AG04450 (cell line): ENCODE measurements at regions not wholly inside any gene's neighbourhood (a gene's known extent, or its start where the extent isn't known, plus 50 kb on each side); places are given as distances from the start of the nearest gene placed in this dataset.

Experiments used
- CTCF ChIA-PET: fragments of 300-600, 350-600 bp; formaldehyde crosslinking; extraction: SDS; loops from one replicate; lab custom pipeline; 2022; ENCODE audit warnings: antibody characterized with exemption, inconsistent platforms; lab: Charles Lee
- POLR2A ChIA-PET: fragments of 350-600 bp; formaldehyde crosslinking; extraction: SDS; loops from one replicate; lab custom pipeline; 2021; ENCODE audit warnings: antibody characterized with exemption, inconsistent platforms; lab: Yijun Ruan, JAX
- DNase-seq: peaks from one replicate; pipeline ENCODE4 v3.0.0-alpha.2; 2011; ENCODE audit warnings: low read depth, low spot score
- H3K27ac ChIP-seq: one replicate; pipeline ENCODE4 v1.5.1; 2012; ENCODE audit warnings: low read depth, low read length, control low read depth
- H3K27me3 ChIP-seq: one replicate; pipeline ENCODE4 v1.6.0; 2012; ENCODE audit warnings: low read length; ENCODE audit not compliant: control insufficient read depth, insufficient read depth
- H3K4me3 ChIP-seq: 2 replicates; pipeline ENCODE4 v1.5.1; 2011; ENCODE audit warnings: mild to moderate bottlenecking, low read depth, low read length, control low read depth
- H3K9me3 ChIP-seq: 2 replicates; pipeline ENCODE4 v1.5.1; 2012; ENCODE audit warnings: low read length; ENCODE audit not compliant: control insufficient read depth, insufficient read depth
- TF ChIP-seq, protein P1 (sequence below): IDR thresholded peaks from 2 replicates; pipeline ENCODE4 v1.5.1; 2011; ENCODE audit warnings: low read depth, low read length, control low read depth, inconsistent platforms

GRCh38 chr6:56386717-56387116 lies 139.3 kb upstream of the COL21A1 start:
- H3K27me3 ChIP-seq, result no peaks in the 10 kb centered on the region
- ChIA-PET POLR2A (no interaction called here), CTCF (interaction anchor here (1.6 kb wide), 1 partner anchor 16 kb away, joined by 4 read pairs; no protein-coding TSS in a partner anchor)
- DNase-seq, result no peak
- H3K4me3 ChIP-seq, result no peak overlapping the region
- H3K27ac ChIP-seq, result no peak overlapping the region
- TF ChIP-seq, protein P1, sequence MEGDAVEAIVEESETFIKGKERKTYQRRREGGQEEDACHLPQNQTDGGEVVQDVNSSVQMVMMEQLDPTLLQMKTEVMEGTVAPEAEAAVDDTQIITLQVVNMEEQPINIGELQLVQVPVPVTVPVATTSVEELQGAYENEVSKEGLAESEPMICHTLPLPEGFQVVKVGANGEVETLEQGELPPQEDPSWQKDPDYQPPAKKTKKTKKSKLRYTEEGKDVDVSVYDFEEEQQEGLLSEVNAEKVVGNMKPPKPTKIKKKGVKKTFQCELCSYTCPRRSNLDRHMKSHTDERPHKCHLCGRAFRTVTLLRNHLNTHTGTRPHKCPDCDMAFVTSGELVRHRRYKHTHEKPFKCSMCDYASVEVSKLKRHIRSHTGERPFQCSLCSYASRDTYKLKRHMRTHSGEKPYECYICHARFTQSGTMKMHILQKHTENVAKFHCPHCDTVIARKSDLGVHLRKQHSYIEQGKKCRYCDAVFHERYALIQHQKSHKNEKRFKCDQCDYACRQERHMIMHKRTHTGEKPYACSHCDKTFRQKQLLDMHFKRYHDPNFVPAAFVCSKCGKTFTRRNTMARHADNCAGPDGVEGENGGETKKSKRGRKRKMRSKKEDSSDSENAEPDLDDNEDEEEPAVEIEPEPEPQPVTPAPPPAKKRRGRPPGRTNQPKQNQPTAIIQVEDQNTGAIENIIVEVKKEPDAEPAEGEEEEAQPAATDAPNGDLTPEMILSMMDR, result no peak
- no peaks in the 10 kb centered on the region for H3K9me3 ChIP-seq

GRCh38 chr6:56385981-56386593 lies 138.7 kb upstream of the COL21A1 start:
- ChIA-PET POLR2A (no interaction called here), CTCF (interaction anchor here (1.6 kb wide), 1 partner anchor 15 kb away, joined by 4 read pairs; no protein-coding TSS in a partner anchor)
- no peak for DNase-seq
- TF ChIP-seq, protein P1, result no peak
- Histone ChIP-seq H3K27me3 (no peaks in the 10 kb centered on the region), H3K4me3 (no peak overlapping the region), H3K9me3 (no peaks in the 10 kb centered on the region), H3K27ac (no peak overlapping the region)

DNA sequence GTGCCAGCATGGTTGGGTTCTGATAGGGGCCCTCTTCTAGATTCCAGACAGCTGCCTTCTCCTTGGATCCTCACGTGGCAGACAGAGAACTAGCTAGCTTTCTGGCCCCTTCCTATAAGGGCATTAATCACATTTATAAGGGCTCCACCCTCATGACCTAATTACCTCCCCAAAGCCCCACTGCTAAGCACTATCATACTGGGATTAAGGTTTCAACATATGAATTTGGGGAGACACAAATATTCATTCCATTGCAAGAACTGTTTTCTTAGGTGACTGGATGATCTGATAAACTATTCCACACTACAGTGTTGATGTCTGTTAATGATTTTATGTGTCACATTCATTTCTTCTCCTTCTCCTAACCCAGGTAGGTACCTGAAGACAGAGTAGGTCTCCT lies 135.8 kb upstream of the COL21A1 start:
- Histone ChIP-seq H3K9me3 (no peaks in the 10 kb centered on the region), H3K27ac (no peak overlapping the region), H3K4me3 (no peak overlapping the region), H3K27me3 (no peaks in the 10 kb centered on the region)
- TF ChIP-seq, protein P1, result no peak
- DNase-seq, result no peak
- CTCF ChIA-PET, result no interaction called here
- POLR2A ChIA-PET, result no interaction called here

DNA sequence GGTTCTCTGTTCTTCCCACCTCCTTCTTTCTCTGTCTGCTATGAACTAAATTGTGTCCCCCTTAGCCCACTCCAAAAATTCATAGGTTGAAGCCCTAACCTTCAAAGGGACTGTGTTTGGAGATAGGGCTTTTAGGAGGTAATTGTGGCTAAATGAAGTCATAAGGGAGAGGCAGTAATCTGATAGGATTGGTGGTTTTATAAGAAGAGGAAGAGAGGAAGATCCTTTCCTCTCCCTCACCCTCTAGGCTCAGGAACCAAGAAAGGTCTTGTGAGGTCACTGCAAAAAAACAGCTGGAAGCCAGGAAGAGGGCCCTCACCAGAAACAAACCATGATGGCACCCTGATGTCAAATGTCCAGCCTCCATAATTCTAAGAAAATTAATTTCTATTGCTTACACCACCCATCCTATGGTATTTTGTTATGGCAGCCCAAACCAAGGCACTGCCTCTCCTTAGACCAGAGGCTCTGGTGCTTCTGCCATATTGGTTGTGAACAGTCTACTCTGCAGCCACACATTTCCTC lies 135.1 kb upstream of the COL21A1 start:
- Histone ChIP-seq H3K4me3 (no peak overlapping the region), H3K27me3 (no peaks in the 10 kb centered on the region), H3K9me3 (no peaks in the 10 kb centered on the region), H3K27ac (no peak overlapping the region)
- DNase-seq, result no peak
- CTCF ChIA-PET, result no interaction called here
- TF ChIP-seq, protein P1, result no peak
- POLR2A ChIA-PET, result no interaction called here

DNA sequence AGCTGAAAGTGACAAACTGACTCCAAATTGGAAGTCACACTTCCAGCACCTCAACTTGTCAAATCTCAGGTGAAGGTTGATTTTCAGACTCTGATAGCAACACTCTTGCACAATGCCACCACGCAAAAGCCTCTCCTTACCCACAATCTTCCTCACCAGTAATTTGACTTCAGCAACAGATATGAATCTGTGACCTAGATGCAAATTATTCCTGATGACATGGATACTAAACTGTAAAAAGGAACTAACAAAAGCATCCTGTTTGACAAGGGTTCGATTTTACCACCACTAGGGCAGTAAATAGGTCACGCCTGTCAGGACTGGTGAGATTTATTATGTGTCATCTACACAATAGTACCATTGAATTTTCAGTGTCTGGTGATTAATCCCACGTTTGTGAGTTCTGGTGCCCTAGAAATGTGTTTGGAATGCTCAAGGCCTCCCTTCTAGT lies 134.4 kb upstream of the COL21A1 start:
- ChIA-PET POLR2A (no interaction called here), CTCF (interaction anchor here (0.7 kb wide), 1 partner anchor 25 kb away, joined by 4 read pairs; no protein-coding TSS in a partner anchor)
- H3K27ac ChIP-seq, result no peak overlapping the region
- no peak overlapping the region for H3K4me3 ChIP-seq
- no peaks in the 10 kb centered on the region for H3K9me3 ChIP-seq
- H3K27me3 ChIP-seq, result no peaks in the 10 kb centered on the region
- no peak for DNase-seq
- TF ChIP-seq, protein P1, result no peak
